K562 (cell line): ENCODE measurements at regions not wholly inside any gene's neighbourhood (a gene's known extent, or its start where the extent isn't known, plus 50 kb on each side); places are given as distances from the start of the nearest gene placed in this dataset.

Source experiments
- ATAC-seq: fragments of 200-7000 bp; cut with Tn5 transposase; 3 replicates; pipeline ENCODE4 v1.9.1; 2020; ENCODE audit warnings: moderate library complexity
- BruUV-seq: library from RNA; stranded (reverse); fragments of 400-500 nt; replicated peaks from 2 replicates; lab custom pipeline; 2021; lab: Mats Ljungman, UMichigan
- CTCF ChIA-PET: fragments of 300-600 bp; formaldehyde crosslinking; extraction: SDS; loops from one replicate; lab custom pipeline; 2021; ENCODE audit warnings: low intra/inter-chr PET ratio; lab: Yijun Ruan, JAX
- POLR2A ChIA-PET: fragments of 300-600, 350-650 bp; sonication (Branson Sonifier 250); formaldehyde crosslinking; extraction: SDS; loops from one replicate; lab custom pipeline; 2021; ENCODE audit warnings: antibody characterized with exemption, inconsistent platforms; lab: Yijun Ruan, JAX
- DNase-seq, 4 experiments: peaks; one replicate each; pipeline versions ENCODE4 v3.0.0 to v3.0.0-alpha.2; 2011 to 2018; ENCODE audit warnings: low spot score in 3 of 4, mixed read lengths in 3 of 4; ENCODE audit errors: extremely low read depth in 1 of 4
- FAIRE-seq: peaks from 2 replicates; lab custom pipeline; 2011; peaks lifted over from hg19 to GRCh38; lab: Jason Lieb, UNC
- H2AFZ ChIP-seq: 2 replicates; pipeline ENCODE4 v1.6.0; 2011; ENCODE audit warnings: low read depth, low read length, control low read depth, inconsistent platforms
- H3K27ac ChIP-seq: fragments of 200-600 bp; 3 replicates; pipeline ENCODE4 v1.8.0; 2011; ENCODE audit warnings: low read depth, mild to moderate bottlenecking, control low read depth, inconsistent platforms, low read length, moderate library complexity, mixed read lengths; ENCODE audit errors: extremely low read depth
- H3K27me3 ChIP-seq, 2 experiments: fragments of 300-600 bp in 1 of 2; 2 replicates in 1 of 2; 3 replicates in 1 of 2; pipeline versions ENCODE4 v1.6.0 to v1.8.0; 2011; ENCODE audit warnings: inconsistent platforms in 2 of 2, low read length in 2 of 2, mild to moderate bottlenecking in 1 of 2, mixed read lengths in 1 of 2, moderate library complexity in 1 of 2; ENCODE audit not compliant: control insufficient read depth in 2 of 2, insufficient read depth in 2 of 2
- H3K36me3 ChIP-seq: fragments of 300-600 bp; 3 replicates; pipeline ENCODE4 v1.8.0; 2011; ENCODE audit warnings: mild to moderate bottlenecking, low read length, inconsistent platforms; ENCODE audit not compliant: control insufficient read depth, insufficient read depth
- H3K4me1 ChIP-seq, 2 experiments: fragments of 200-600 bp in 1 of 2; replicated peaks in 1 of 2; 2 replicates in 1 of 2; 3 replicates in 1 of 2; pipeline versions ENCODE4 v1.5.1 to v1.8.0; 2011; ENCODE audit warnings: inconsistent platforms in 2 of 2, low read length in 2 of 2, mild to moderate bottlenecking in 1 of 2, mixed read lengths in 1 of 2, moderate library complexity in 1 of 2; ENCODE audit not compliant: control insufficient read depth in 2 of 2, insufficient read depth in 2 of 2
- H3K4me2 ChIP-seq: 2 replicates; pipeline ENCODE4 v1.6.1; 2011; ENCODE audit warnings: low read length, control low read depth, inconsistent platforms, mixed read lengths; ENCODE audit not compliant: insufficient read depth
- H3K4me3 ChIP-seq: fragments of 200-600 bp; sonication (generic), shearing (Covaris generic); 2 replicates; pipeline ENCODE4 v1.5.1; 2016; ENCODE audit warnings: control low read depth, inconsistent platforms
- H3K79me2 ChIP-seq: fragments of 200-600 bp; 3 replicates; pipeline ENCODE4 v1.8.0; 2011; ENCODE audit warnings: low read length, inconsistent platforms; ENCODE audit not compliant: control insufficient read depth, insufficient read depth
- H3K9ac ChIP-seq, 2 experiments: 2 replicates each; pipeline versions ENCODE4 v1.6.0 to v1.6.1; 2011; ENCODE audit warnings: low read depth in 2 of 2, low read length in 2 of 2, control low read depth in 1 of 2, inconsistent platforms in 1 of 2, mild to moderate bottlenecking in 1 of 2, mixed read lengths in 1 of 2; ENCODE audit not compliant: insufficient read depth in 1 of 2
- H3K9me1 ChIP-seq: one replicate; pipeline ENCODE4 v1.6.0; 2011; ENCODE audit warnings: inconsistent platforms, mild to moderate bottlenecking, low read length, moderate library complexity; ENCODE audit not compliant: control insufficient read depth, insufficient read depth
- H3K9me3 ChIP-seq: replicated peaks from 2 replicates; pipeline ENCODE4 v1.5.1; 2011; ENCODE audit warnings: low read depth, low read length, inconsistent platforms; ENCODE audit not compliant: control insufficient read depth, insufficient read depth
- H4K20me1 ChIP-seq: replicated peaks from 2 replicates; pipeline ENCODE4 v1.6.1; 2011; ENCODE audit warnings: low read length, inconsistent platforms, mixed read lengths; ENCODE audit not compliant: control insufficient read depth, insufficient read depth
- FOXJ2 ChIP-seq: fragments of 200-800 bp; sonication (Bioruptor generic); IDR thresholded peaks from 2 replicates; pipeline ENCODE4 v1.6.1; 2016; ENCODE audit warnings: missing genetic modification characterization, missing compliant biosample characterization
- MTA3 ChIP-seq: fragments of 450-650 bp; formaldehyde crosslinking; IDR thresholded peaks from 2 replicates; pipeline ENCODE4 v1.6.1; 2017; ENCODE audit warnings: mild to moderate bottlenecking, borderline replicate concordance
- NFXL1 ChIP-seq: fragments of 450-650 bp; formaldehyde crosslinking; IDR thresholded peaks from 2 replicates; pipeline ENCODE4 v1.4.0; 2021; ENCODE audit warnings: mild to moderate bottlenecking
- ZFPM2 ChIP-seq: fragments of 250-450 bp; sonication (Bioruptor Pico); IDR thresholded peaks from 2 replicates; pipeline ENCODE4 v1.5.1; 2022; ENCODE audit warnings: mild to moderate bottlenecking
- ZNF224 ChIP-seq: sonication (generic); formaldehyde crosslinking; IDR thresholded peaks from 2 replicates; pipeline ENCODE4 v1.8.0; 2022; ENCODE audit warnings: mild to moderate bottlenecking, missing genetic modification reagents
- ZZZ3 ChIP-seq: fragments of 450-650 bp; IDR thresholded peaks from 2 replicates; pipeline ENCODE4 v1.6.1; 2016; ENCODE audit warnings: antibody characterized with exemption, mild to moderate bottlenecking, moderate library complexity
- in situ Hi-C: fragments of 300-500 bp; cut with MboI; formaldehyde crosslinking; loops from 4 replicates; pipeline ENCODE4 v1.15.0; 2018; ENCODE audit warnings: inconsistent platforms, mixed read lengths
- intact Hi-C: fragments of 100-400 bp; cut with micrococcal nuclease; formaldehyde crosslinking; loops from 2 replicates; pipeline ENCODE4 v1.14.2; 2022
- TF ChIP-seq, protein P1 (sequence below): sonication (generic); formaldehyde crosslinking; IDR thresholded peaks from 2 replicates; pipeline ENCODE4 v1.8.1; 2023; ENCODE audit warnings: missing genetic modification reagents, mild to moderate bottlenecking, borderline replicate concordance
- TF ChIP-seq, protein P2 (sequence below): sonication (generic); formaldehyde crosslinking; IDR thresholded peaks from 2 replicates; pipeline ENCODE4 v1.8.0; 2023; ENCODE audit warnings: mild to moderate bottlenecking, missing genetic modification reagents

DNA sequence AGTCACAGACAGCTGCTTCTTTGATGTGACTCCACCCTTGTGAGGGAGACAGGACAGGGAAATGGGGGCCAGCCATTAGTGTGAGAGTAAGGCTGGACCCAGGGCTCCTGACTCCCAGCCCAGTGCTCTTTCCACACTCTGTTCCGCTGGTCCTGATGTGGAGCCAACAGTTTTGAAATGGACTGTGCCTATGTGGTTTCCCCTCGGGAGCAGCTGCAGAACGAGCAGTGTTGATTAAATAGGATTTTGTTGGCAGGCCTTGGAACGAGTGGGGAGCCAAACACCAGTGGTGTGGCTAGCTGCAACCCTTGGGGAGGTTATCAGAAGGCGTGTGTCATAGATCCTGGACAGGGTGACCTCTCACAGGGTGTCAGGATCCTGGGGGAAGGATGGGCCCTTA, 66.5 kb upstream of the AMPD3 start (continued):
- TF ChIP-seq, protein P1, sequence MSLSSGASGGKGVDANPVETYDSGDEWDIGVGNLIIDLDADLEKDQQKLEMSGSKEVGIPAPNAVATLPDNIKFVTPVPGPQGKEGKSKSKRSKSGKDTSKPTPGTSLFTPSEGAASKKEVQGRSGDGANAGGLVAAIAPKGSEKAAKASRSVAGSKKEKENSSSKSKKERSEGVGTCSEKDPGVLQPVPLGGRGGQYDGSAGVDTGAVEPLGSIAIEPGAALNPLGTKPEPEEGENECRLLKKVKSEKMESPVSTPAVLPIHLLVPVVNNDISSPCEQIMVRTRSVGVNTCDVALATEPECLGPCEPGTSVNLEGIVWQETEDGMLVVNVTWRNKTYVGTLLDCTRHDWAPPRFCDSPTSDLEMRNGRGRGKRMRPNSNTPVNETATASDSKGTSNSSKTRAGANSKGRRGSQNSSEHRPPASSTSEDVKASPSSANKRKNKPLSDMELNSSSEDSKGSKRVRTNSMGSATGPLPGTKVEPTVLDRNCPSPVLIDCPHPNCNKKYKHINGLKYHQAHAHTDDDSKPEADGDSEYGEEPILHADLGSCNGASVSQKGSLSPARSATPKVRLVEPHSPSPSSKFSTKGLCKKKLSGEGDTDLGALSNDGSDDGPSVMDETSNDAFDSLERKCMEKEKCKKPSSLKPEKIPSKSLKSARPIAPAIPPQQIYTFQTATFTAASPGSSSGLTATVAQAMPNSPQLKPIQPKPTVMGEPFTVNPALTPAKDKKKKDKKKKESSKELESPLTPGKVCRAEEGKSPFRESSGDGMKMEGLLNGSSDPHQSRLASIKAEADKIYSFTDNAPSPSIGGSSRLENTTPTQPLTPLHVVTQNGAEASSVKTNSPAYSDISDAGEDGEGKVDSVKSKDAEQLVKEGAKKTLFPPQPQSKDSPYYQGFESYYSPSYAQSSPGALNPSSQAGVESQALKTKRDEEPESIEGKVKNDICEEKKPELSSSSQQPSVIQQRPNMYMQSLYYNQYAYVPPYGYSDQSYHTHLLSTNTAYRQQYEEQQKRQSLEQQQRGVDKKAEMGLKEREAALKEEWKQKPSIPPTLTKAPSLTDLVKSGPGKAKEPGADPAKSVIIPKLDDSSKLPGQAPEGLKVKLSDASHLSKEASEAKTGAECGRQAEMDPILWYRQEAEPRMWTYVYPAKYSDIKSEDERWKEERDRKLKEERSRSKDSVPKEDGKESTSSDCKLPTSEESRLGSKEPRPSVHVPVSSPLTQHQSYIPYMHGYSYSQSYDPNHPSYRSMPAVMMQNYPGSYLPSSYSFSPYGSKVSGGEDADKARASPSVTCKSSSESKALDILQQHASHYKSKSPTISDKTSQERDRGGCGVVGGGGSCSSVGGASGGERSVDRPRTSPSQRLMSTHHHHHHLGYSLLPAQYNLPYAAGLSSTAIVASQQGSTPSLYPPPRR (CRISPR knock-in tag): no peak
- TF ChIP-seq ZNF224 (CRISPR knock-in tag): no peak

DNA sequence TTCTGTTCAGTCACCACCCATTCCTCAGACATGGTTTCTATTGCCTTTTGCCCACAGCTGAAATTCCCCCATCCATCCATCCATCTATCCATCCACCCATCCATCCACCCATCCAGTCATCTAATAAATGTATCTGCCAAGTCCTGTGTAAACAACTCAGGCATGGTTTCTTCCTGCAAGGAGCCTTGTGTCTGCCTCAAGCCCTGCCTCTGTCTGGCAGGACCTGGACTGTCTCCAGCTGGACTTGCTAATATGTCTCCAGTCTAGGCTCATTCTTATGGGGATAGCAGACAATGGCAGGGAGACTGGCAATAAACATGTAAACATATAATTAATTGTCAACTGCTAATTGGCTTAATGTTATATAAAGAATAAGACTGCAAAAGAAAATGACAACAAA, 64.7 kb upstream of the AMPD3 start:
- Histone ChIP-seq H4K20me1 (no peaks in the 10 kb centered on the region; the same call in 1 of the 2 replicates), H3K9me1 (peaks cover 3% of the 10 kb centered on the region), H3K27ac (no peak overlapping the region), H3K4me2 (no peak overlapping the region), H3K79me2 (no peaks in the 10 kb centered on the region), H3K4me1 (no peaks in the 10 kb centered on the region; a peak in 1 of 5 replicates), H3K9ac (no peak overlapping the region), H2AFZ (no peak overlapping the region), H3K27me3 (peaks cover 27 to 52% of the 10 kb centered on the region in 2 experiments), H3K36me3 (no peaks in the 10 kb centered on the region), H3K4me3 (no peak overlapping the region), H3K9me3 (no peaks in the 10 kb centered on the region)
- no peak for FAIRE-seq
- ATAC-seq: no peak
- TF ChIP-seq FOXJ2 (tag) (no peak), NFXL1 (CRISPR knock-in tag) (no peak), MTA3 (no peak), ZZZ3 (no peak), ZFPM2 (CRISPR knock-in tag) (no peak)
- TF ChIP-seq, protein P2, sequence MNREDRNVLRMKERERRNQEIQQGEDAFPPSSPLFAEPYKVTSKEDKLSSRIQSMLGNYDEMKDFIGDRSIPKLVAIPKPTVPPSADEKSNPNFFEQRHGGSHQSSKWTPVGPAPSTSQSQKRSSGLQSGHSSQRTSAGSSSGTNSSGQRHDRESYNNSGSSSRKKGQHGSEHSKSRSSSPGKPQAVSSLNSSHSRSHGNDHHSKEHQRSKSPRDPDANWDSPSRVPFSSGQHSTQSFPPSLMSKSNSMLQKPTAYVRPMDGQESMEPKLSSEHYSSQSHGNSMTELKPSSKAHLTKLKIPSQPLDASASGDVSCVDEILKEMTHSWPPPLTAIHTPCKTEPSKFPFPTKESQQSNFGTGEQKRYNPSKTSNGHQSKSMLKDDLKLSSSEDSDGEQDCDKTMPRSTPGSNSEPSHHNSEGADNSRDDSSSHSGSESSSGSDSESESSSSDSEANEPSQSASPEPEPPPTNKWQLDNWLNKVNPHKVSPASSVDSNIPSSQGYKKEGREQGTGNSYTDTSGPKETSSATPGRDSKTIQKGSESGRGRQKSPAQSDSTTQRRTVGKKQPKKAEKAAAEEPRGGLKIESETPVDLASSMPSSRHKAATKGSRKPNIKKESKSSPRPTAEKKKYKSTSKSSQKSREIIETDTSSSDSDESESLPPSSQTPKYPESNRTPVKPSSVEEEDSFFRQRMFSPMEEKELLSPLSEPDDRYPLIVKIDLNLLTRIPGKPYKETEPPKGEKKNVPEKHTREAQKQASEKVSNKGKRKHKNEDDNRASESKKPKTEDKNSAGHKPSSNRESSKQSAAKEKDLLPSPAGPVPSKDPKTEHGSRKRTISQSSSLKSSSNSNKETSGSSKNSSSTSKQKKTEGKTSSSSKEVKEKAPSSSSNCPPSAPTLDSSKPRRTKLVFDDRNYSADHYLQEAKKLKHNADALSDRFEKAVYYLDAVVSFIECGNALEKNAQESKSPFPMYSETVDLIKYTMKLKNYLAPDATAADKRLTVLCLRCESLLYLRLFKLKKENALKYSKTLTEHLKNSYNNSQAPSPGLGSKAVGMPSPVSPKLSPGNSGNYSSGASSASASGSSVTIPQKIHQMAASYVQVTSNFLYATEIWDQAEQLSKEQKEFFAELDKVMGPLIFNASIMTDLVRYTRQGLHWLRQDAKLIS (CRISPR knock-in tag): no peak
- CTCF ChIA-PET: no interaction called here
- intact Hi-C loops: no loop called here
- POLR2A ChIA-PET: interaction anchor here (0.6 to 1.0 kb wide), 2 partner anchors 8 to 23 kb away, joined by 3 to 4 read pairs; no protein-coding TSS in a partner anchor
- in situ Hi-C loops: no loop called here
- BruUV-seq: no TSS peak
- DNase-seq: no peak
